SW 1271 (cell line): ENCODE measurements at regions not wholly inside any gene's neighbourhood (a gene's known extent, or its start where the extent isn't known, plus 50 kb on each side); places are given as distances from the start of the nearest gene placed in this dataset.

Experiments used
- DNase-seq, 2 experiments: peaks; one replicate each; lab custom pipeline; 2025; lab: John Stamatoyannopoulos, UW

- no peak for DNase-seq
Measured at GRCh38 chr2:220440731-220441130, 813.3 kb downstream of the SLC4A3 start.

GRCh38 chr2:220441404-220441803 lies 814.0 kb downstream of the SLC4A3 start:
- no peak for DNase-seq

DNA sequence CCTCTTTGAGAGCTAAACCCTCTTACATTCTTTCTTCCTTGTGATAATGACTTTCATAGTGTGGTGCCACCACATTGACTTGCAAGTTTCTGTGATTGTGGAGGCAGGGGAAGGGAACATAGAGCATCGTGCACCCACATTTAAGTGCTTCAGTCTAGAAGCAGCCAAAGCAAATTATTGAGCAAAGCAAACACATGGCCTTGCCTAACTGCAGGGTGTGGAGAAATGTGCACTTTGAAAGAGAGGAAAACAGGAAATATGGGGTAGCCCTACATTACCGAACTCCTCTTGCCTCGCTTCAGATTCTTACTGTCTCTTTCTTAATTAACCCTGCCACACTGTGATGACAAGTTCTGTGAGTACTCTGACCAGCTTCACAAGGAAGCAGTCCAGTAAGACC lies 814.6 kb downstream of the SLC4A3 start:
- no peak for DNase-seq

DNA sequence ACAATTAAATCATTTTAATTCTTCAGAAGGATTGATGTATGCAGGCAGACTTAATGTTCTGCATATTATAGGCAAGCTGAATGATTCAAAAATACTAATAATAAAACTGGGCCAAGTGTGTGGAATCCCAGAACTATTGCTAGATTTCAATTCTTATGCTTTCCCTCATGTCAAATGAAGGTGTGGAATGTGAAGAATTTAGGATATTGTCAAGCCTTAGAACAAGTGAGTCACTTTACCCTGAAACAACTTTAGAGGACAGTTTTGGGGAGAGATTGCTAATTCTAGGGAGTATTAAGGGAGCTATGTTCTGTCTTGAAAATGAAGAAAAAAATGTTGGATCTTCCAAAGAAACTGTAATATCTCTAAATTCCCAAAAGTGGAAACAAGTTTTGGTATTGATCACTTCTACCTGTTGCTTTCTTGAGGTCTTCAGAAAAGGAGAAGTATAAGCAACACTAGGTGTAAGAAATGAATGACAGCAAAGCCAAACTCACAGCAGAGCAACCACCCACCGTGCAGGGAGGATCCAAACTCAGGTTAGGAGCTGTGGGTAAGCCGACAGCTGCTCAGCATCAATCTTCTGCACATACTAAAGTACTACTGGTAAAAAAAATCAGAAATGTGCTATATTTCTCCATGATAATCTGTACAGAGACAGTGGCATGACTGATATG lies 818.1 kb downstream of the SLC4A3 start:
- no peak for DNase-seq

GRCh38 chr2:220446106-220446712 lies 818.8 kb downstream of the SLC4A3 start:
- DNase-seq, result no peak

GRCh38 chr2:220450846-220451245 lies 823.4 kb downstream of the SLC4A3 start:
- DNase-seq, result no peak

GRCh38 chr2:220451438-220451837 lies 824.0 kb downstream of the SLC4A3 start:
- DNase-seq, result no peak

GRCh38 chr2:220452561-220452960 lies 825.1 kb downstream of the SLC4A3 start:
- DNase-seq, result no peak

- DNase-seq, result no peak
Measured at GRCh38 chr2:220455351-220455990, 828.0 kb downstream of the SLC4A3 start.

GRCh38 chr2:220458051-220458450 lies 830.6 kb downstream of the SLC4A3 start:
- DNase-seq, result no peak

GRCh38 chr2:220460257-220460985 lies 833.0 kb downstream of the SLC4A3 start:
- no peak for DNase-seq

- DNase-seq, result no peak
Measured at GRCh38 chr2:220463876-220464275, 836.4 kb downstream of the SLC4A3 start.

- DNase-seq, result no peak
Measured at GRCh38 chr2:220465700-220466099, 838.3 kb downstream of the SLC4A3 start.

DNA sequence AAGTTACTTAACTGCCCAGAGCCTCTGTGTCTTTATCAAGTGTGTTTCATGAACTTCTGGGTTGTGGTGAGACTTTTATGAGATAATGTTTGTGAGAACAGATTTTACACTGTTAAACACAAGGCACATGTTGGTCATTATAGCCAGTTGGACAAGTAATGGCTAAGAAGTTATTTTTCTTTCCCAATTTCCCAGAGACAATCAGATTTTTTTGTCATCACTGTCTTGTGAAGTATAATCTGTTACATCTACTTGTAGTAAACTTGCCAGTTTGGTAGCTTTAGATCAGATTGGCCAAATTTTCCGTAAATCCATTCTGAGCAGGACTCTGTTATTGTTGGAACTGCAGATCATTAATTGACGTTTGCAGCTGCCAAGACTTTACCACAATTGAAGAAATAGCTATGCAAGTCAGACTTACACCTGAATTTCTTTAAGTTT lies 838.8 kb downstream of the SLC4A3 start:
- DNase-seq, result no peak

DNA sequence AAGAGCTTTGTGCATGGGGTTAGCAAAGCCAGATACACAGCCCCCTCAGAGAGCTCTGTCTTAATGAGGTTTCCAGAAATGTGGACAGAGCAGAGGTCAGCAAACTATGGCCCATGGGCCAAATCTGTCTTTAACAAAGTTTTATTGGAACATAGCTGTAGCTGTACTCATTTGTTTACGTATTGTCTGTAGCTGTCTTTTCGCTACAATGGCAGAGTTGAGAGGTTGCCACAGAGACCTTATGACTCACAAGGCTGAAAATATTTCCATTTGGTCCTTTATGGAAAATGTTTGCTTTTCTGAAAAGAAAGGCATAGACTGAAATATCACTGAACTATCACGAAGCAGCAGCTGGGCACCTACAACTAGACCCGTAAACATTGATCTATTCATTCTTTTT lies 841.8 kb downstream of the SLC4A3 start:
- no peak for DNase-seq

GRCh38 chr2:220473611-220474010 lies 846.2 kb downstream of the SLC4A3 start:
- no peak for DNase-seq

GRCh38 chr2:220476877-220477276 lies 849.4 kb downstream of the SLC4A3 start:
- no peak for DNase-seq

- DNase-seq, result no peak
Measured at GRCh38 chr2:220478305-220479058, 851.1 kb downstream of the SLC4A3 start.

DNA sequence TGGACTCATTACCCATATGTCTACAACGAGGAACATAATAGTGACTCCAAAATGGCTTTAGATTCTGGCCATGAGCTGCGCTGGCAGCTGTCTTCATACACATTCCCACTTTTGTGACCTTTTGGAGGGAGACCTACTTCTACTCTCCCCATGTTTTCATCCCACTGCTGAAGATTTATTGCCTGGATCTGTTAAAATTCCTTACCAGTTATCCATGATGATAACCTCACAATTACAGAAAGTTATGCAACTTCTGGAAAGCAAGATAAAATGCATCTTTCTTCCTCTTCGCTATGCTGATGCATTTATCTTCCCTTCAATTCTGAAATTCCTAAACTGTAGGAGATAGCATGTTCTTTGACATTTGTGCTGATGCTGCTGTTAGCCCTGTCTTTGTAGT lies 855.3 kb downstream of the SLC4A3 start:
- no peak for DNase-seq

DNA sequence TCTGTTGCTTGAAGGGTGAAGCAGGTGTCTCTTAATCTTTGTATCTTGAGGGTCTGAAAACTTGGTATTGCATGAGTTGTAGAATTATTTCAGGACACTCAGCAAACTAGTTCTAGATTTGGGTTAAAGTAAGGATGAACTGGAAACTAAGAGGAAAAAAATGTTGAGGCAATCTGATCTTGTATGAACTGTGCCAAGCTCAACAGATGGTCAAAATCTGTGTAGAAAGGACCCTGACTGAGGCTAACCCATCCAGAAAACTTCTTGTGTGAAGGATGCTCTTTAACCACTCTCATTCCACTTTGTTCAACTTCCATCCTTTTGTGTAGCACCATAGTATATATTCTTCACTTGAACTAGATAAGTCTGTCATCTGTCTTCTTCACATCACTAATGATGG lies 861.7 kb downstream of the SLC4A3 start:
- DNase-seq, result no peak

DNA sequence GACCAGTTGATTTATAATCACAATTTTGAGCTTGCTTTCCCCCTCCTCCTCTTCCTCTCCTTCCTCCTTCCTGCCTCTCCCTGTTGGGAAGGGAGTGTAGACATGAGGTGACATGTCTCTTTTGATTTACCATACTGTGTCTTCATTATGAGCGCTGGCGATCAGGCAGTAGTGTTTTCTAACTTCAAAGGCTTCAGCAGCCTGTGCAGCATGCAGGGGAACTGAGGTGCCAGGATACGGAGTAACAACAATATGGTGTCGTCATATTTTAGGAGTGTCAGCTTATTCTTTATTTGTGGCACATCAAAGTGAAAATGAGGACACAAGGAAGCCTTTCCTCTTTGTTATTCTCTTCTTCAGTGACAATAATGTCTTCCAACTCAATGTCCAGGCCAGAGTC lies 864.2 kb downstream of the SLC4A3 start:
- no peak for DNase-seq
